ENCODE measurements at regions not wholly inside any gene's neighbourhood (a gene's known extent, or its start where the extent isn't known, plus 50 kb on each side); places are given as distances from the start of the nearest gene placed in this dataset.
A peak's percentile ranks its signal among the peaks of the same experiment; 100 is the strongest.
"Not testable (repeated sequence)": the region's sequence is repeated elsewhere in the genome, so short reads cannot be mapped to it uniquely, and the experiment has no call there.

GRCh38 chr20:28616354-28616753, 2641.1 kb upstream of the DEFB115 start:
- no peak for DNase-seq (ENCODE audit: low read depth)
- H3K4me3 ChIP-seq (ENCODE audit: low read length): no peak overlapping the region
- TF ChIP-seq, protein P1, sequence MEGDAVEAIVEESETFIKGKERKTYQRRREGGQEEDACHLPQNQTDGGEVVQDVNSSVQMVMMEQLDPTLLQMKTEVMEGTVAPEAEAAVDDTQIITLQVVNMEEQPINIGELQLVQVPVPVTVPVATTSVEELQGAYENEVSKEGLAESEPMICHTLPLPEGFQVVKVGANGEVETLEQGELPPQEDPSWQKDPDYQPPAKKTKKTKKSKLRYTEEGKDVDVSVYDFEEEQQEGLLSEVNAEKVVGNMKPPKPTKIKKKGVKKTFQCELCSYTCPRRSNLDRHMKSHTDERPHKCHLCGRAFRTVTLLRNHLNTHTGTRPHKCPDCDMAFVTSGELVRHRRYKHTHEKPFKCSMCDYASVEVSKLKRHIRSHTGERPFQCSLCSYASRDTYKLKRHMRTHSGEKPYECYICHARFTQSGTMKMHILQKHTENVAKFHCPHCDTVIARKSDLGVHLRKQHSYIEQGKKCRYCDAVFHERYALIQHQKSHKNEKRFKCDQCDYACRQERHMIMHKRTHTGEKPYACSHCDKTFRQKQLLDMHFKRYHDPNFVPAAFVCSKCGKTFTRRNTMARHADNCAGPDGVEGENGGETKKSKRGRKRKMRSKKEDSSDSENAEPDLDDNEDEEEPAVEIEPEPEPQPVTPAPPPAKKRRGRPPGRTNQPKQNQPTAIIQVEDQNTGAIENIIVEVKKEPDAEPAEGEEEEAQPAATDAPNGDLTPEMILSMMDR (conservative IDR thresholded peaks at IDR 0.05; ENCODE audit: low read length): no peak

DNA sequence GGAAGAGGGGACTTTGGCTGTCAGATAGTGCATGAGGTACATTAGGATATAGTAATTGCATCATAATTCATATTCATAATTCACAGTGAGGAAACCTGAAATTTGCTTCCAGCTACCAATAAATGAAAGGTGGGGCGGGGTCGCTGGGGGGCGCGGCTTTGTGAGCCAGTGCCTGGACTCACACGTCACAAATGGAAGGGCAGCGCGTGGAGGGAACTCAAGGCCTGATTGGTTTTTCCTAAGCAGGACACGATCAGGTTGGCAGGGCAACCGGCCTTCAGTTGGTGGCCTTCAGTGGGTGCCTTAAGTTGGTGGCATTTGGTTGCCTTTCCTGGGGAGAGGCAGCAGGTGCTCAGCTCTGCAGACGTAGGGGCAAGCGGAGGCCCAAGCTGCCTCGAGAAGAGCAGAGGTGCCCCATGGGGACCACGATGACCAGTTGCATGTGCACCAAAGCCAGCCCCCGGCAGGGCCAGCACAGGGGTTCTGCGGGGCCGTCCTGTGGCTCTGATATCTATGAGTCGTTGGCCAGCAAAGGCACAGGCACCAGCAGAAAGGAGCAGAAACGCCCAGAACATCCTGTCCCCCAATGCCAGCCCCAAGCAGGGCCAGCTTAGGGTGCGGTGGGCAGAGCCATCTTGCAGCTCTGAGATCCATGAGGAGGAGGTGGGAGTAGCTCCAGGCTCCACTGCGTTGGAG, 2637.4 kb upstream of the DEFB115 start:
- DNase-seq (ENCODE audit: low read depth); H3K4me3 ChIP-seq (ENCODE audit: low read length): not testable (repeated sequence)

GRCh38 chr20:28625112-28625511, 2632.4 kb upstream of the DEFB115 start:
- DNase-seq (ENCODE audit: low read depth); H3K4me3 ChIP-seq (ENCODE audit: low read length): not testable (repeated sequence)
- TF ChIP-seq, protein P1 (conservative IDR thresholded peaks at IDR 0.05; ENCODE audit: low read length): peak; percentile 14; the same call in 1 of the 2 replicates

DNA sequence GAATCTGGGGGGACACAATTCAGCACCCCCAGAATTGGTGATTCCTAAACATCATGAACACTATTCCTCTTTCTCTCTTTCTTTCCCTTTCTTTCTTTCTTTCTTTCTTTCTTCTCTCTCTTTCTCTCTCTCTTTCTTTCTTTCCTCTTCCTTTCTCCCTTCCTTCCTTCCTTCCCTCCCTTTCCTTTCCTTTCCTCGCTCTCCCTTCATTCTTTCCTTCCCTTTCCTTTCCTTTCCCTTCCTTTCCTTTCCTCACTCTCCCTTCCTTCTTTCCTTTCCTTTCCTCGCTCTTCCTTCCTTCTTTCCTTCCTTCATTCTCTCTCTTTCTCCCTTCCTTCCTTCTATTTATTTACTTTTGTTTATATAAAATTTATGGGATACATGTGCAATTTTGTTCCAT, 2616.6 kb upstream of the DEFB115 start:
- H3K4me3 ChIP-seq (ENCODE audit: low read length); DNase-seq (ENCODE audit: low read depth): not testable (repeated sequence)

Data from AG10803 (cell line).